GM21447 (cell line): ENCODE measurements at regions not wholly inside any gene's neighbourhood (a gene's known extent, or its start where the extent isn't known, plus 50 kb on each side); places are given as distances from the start of the nearest gene placed in this dataset.

Experiments
- ATAC-seq: cut with Tn5 transposase; IDR thresholded peaks from one replicate; pipeline ENCODE4 v1.9.1; 2021; ENCODE audit not compliant: unreplicated experiment

DNA sequence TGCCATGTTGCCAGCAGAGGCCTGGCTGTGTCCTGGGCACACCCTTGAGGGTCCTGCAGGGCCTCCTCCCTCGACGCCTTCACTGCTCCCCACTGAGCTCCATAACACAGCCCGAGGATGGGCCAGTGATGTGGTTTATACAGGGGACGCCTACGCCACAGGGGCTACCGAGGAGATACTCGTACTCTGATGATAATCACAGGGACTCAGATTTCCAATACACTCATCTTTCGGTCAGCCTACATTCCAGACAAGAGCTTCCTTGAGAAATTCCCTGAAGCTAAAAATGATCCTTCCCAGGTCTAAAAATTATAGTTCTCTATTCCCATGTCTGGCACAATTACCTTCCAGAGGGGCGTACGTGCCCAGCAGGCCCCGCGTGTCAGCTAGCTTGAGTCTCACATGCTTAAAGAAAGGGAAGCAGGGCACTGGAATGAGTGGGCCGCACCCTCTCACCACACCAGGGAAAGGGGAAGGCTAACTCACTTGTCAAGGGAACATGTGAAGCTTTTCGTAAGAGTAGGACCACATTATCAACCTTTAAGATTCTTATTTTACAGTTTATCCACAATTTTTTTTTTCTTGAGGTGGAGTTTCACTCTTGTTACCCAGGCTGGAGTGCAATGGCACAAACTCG is 159.5 kb upstream of the NDUFV2 start:
- no peak for ATAC-seq

DNA sequence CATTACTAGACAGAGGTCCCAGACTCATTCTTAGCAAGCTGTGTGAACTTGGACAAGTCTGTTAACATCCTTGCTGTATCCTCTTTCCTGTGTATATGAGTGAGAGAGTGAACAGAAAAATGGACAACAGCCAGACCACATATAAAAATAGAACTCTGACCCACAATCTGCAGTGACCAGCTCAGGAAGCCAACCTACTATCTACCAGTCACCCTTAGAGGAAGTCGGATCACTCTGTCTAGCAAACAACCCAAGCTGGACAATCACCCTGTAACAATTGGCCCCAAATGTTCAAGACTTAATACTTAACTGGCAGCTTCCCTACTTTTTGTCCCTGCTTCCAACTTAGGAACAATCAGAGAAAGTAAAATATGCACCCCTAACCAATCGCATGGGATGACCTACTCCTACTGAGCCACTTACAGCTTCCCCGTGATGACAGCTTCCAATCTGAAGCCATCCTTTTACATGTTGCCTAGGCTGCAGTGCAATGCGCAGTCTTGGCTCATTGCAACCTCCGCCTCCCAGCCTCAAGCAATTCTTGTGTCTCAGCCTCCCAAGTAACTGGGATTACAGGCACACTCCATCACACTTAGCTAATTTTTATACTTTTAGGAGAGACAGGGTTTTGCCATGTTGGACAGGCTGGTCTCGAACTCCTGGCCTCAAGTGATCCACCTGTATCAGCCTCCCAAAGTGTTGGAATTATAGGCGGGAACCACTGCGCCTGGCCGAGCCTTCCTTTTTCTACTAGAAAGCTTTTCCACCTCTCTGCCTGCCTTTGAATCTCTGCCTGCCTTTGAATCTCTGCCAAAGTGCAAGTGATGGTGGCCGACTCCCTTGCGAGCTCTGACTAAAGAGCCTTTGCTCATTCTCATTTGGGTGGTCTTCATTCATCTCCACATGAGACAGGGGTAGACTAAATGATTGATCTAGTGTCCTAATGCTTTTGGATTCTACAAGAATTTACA is 158.3 kb upstream of the NDUFV2 start:
- no peak for ATAC-seq

DNA sequence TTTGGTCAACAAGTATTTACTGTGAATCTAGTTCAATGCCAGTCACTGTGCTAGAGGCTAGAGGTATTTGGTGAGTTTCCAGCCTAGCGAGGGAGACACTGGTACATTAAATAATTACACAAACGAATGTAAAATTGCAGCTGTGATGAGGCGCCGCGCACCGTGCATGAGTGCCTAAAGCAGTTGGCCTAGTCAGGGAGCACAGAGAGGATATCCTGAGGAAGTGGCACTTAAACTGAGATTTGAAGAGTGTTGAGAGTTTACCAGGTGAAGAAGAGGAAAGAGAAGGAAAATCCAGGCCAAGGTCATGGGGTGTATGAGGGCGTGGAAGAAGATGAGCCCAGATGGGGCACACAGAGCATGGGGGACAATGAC is 157.6 kb upstream of the NDUFV2 start:
- ATAC-seq: no peak

DNA sequence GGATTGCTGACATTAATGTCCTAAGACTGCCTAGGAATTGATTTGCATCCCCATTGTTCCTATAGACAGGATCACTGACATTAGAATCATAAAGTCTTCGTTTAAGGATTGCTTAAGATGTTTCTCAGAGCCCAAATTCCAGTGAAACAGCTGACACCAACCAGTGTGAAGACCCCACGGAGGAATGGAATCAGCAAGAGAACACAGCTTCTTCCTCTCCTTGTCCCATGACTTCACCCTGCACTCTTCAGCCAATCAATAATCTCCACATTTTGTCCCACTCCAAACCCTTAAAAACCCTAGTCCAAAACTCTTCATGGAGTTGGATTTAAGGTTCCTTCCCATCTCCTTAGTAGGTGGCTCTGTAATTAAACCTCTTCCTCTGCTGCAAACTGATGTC is 157.0 kb upstream of the NDUFV2 start:
- no peak for ATAC-seq

DNA sequence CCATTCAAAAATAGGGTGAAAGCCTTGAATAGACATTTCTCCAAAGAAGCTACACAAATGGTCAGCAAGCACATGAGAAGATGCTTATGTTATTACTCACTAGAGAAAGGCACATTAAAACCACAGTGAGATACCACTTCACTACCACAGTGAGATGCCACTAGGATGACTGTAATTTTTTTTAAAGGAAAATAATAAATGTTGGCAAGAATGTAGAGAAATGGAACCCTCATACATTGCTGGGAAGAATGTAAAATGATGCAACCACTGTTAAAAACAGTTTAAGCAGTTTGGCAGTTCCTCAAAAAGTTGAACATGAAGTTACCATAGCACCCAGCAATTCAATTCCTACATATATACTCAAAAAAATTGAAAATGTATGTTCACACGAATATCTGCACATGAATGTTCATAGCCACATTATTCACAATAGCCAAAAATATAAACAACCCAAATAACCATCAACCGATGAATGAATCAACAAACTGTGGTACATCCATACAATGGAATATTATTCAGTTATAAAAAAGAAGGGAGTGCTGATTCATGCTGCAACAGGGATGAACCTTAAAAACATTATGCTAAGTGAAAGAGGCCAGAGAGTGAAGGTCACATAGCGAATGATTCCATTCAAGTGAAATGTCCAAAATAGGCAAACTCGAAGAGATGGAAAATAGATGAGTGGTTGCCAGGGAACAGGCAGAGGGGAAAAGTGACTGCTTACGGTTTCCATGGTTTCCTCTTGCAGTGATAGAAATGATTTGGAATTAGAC is 156.2 kb upstream of the NDUFV2 start:
- no peak for ATAC-seq

DNA sequence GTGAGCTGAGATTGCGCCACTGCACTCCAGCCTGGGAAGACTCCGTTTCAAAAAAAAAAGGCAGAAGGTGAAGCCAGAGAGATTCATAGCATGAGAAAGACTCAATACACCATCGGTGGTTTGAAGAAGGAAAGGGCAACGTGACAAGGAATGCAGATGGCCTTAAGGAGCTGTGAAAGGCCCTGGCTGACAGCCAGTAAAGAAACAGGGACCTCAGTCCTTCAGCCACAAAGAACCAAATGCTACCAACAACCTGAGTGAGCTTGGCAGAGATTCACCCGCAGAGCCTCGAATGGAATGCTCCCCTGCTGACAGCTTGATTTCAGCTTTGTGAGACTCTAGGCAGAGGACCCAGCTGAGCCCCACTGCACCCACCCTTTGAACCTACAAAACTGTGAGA is 154.9 kb upstream of the NDUFV2 start:
- no peak for ATAC-seq

DNA sequence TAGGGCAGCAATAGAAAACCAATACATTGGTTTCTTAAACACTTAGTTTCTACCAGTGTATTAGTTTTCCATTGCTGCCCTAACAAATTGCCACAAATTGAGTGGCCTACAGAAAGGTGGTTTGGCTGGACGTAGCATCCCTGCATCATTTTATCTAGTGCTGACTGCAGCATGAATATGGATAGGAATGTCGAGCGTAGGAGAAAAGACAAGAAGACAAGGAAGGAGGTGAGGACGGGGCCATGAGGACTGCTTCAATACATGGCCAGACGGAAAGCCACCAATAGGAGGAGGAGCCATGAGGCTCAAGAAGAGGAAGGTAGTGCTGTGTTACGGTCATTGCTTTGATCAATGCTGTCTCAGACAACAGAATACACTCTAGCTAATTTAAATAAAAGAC is 154.5 kb upstream of the NDUFV2 start:
- ATAC-seq: no peak

DNA sequence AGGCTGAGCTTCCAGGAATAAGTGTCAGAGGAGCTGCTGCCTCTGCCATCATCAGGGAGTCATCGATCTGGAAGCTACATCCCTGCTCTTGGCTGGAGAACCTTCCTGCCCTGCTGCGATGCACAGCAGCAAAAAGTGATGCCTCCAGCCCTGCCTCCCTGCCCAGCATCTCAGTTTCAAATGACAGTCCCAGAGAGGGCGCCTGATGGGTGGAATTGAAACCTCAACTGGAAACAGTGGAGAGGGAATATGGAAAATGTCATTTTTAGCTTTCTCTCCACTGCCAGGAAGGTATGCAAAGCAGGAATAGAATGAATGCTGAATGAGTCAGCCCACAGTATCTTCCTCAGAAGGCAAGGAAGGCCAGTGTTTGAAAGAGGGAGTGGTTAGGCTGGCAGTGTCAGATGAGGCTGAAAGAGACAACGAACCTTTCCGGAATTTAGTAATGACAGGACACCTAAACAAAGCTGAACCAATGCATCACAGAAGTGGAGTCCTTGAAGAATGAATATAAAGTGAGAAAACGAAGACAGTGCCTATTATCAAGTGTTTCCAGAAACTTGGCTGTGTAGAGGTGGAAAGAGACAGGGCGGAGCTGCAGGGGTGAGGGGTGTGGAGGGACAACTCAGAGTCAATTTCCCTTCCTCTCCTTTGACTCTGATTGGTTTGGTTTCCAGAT is 153.9 kb upstream of the NDUFV2 start:
- ATAC-seq: no peak

DNA sequence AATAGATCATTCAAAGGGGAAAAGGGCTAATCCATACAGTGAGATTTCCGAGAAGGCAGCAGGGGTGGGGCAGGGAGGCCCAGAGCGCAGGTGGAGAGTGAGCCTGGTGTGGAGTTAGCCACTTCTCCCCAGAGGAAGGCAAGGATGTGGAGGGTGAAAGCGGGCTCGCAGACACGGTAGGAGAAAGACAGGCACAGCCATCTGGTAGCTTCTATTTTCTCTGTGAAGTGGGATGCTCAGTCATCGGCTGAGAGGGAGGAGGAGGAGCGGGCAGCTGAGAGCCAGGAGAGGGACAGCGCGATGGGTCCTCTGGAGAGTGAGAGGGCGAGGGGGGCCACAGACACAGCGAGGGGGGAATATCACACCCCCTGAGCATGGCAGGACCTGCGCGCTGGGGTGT is 153.3 kb upstream of the NDUFV2 start:
- no peak for ATAC-seq

DNA sequence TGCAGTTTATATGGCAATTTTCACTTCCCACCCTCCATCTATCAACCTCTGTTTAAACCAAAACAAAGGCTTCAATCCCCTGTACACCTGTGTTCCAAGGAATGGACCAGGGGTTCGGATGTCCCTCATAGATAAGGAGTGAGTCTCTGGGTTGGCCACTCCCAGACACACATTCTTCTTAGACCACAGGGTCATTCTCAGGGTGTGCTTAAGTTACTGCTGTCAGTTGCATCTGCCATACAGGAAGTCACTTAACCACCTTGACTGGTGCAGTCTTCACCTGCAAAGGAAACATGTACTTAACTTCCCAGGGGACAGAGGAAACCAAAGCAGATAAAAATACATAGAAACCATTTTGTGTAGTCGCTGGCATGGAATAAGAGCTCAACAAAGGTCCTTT is 151.0 kb upstream of the NDUFV2 start:
- peak; percentile 81 for ATAC-seq

DNA sequence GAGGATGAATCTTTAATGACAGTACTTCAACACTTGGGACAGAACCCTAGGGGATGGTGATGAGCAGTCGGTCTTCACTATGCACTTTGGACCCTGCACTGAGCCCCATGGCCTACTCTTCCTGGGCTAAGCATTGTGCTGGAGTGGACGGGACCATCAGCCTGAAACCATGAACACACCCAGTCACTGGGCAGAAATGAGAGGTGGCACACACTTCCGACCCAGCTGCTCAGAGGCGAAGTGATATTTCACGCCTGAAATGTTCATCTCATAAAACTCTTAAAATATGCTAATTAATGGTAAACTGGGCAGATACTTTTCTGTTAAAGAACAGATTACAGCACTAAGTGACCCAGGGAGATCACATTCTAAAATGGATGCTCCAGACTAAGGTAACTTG is 150.3 kb upstream of the NDUFV2 start:
- no peak for ATAC-seq

DNA sequence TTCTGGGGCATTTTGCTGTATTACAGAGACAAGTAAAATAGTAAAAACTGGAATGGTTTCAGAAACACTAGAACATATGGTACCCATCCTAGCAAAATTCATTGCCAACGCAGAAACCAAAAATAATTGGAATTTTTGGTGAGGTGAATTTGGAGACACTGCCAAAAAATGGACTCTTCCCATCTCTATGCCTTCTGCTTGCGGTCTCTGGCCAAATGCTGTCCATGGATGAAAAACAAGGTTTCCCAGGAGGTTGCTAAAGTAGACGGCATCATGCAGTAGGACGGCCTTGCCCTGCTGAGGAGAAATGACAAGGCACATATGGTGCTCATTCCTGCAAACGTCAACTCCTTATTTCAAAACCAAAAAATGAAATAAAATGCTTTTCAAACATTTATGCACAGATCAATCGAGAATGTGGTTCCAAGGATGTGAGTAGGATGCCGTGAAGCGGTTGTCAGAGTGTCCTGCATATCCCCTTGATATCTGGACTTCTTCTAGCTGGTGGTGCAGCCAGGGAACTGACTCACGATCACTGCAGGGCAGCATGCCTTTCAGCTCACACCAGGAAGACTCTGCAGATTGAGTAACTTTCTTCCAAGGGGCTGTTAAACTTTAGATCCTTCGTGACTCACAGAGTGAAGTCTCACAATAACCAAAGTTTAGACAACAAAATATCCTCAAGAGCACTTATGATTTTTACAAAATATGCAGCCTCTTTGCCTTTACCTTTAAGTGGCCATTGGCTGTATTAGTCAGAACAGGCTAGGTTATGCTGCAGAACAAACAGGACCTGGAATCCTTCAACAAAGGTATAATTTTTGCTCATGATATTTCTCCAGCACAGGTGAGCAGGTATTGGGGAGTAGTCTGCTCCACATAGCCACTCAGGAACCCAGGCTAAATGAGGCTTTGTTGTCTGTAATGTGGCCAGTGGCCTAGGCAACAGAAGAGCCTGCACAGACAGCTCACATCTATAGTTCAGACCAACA is 149.4 kb upstream of the NDUFV2 start:
- ATAC-seq: no peak

DNA sequence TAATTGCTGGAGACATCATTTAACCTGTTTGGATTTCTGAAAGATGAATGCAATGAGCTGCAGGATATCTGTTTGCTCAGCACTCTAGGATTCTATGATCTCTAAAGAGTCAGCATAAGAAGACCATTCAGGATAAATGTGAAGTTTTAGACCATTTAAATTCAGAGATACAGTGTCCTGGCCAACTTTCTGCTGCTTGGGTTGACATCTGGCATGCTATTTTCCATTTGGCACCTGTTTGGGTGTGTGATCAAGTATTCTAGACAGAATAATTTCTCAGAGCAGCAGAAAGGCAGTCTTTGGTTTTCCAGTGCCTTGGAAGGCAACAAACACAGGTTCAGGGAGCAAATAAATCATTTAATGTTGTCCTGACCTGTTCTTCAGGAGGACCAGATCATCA is 144.8 kb upstream of the NDUFV2 start:
- ATAC-seq: no peak

DNA sequence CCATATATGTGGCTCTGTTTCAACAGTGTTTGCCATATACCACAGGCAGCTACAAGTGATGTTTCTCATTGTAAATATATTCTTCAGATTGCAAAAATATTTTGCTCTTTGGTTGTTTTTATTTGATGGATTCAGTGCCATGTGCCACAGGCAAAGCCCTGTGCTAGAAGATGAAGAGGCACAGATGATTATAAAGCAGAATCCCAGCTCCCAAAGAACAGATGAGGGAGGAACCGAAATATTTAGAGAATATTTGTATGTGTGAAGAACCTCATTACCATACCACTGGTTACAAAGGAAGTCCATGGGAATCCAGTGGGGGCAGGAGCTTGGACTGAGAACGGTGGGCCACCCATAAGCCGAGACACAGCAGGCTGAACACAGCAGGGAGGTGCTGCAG is 143.8 kb upstream of the NDUFV2 start:
- no peak for ATAC-seq

DNA sequence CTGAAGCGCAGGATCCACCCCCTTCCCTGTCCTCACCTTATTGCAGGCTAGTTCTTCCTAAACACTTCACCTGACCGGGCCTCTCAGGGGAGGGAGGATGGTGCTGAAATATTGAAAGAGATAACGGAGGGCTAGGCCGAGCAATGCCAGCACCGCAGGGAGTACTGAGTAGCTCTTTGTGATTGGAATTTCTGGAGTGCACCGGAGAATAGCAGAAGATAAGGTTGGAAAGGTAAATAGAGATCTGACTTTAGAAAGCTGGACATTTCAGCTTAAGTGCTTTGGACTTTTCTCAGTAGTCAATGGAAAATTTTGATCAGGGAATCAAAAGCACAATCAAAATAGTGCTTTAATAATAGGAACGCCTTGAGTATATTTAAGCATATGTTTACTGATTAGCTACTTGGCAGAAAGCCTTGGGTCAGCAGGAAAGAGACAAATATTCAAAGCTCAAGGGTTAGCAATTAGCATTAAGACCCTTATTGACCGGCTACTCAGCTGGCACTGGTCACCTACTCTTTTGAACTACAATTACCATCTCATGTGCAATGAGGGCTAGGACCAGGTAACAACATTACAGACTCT is 142.9 kb upstream of the NDUFV2 start:
- ATAC-seq: no peak

DNA sequence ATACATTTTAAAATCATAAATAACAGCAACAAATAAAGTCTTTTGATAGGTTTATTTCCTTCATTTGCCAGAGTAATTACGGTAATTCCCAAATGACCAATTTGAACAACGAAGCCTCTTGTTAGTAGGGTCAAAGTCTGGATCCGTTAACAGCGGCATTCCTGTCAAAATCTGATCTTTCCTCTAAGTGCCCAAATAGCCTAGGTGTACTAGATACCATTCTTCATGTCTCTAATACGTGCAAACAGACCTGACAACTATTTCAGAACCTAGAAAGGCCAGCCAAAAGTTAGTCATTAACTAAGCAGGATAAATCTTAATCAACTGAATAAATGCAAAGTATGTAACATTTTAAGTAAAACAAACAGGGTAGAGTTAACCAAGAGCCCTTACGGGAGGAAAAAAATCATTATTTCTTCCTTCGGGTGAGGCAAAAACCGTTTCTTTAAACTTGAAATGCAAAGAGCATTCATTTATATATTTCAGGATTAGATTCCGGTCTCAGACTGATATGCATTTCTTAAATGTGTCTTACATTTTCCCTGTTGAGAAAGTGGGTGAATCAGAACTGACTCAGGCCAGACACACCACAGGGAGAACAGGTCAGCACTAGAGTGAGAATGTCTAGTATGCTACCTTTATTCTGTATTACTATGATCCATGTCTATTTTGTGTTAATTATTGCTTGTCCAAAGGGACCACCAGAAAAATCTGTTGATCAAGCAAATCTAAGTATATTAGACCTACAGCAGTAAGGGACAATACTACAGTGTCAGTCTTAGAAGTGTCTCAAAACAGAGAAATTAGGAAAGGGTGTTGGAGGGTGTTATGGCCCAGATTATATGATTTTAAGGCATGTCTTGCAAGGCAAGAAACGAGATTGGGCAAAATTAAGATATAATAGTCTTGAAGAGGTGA is 141.5 kb upstream of the NDUFV2 start:
- ATAC-seq: no peak

DNA sequence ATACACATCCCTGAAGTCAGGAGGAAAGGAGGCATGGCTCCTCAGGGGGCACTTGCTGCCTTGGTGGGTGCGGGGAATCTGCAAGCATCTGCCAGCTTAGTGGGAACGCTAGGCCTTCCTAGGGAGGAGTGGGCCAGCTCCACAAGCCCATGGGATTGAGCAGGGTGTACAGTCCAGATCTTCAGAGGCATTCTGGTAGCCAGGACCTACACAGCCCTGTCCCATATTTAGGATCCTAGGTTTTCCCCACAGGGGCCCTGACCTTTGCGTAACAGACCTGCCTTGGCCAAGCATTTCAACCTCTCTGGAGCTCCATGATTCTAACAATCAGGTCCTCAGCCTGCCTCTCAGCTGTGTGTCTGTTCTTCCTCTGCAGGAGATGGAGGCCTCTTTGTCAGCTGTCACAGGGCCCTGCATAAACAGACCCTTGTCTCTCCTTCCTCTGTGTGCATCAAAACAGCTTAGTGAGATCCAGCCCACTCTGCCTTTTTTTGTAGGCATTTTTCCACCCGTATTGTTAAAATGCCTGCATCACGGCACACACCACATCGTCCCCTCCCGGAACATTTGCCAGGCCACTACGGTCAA is 140.2 kb upstream of the NDUFV2 start:
- ATAC-seq: no peak
